NB4 (cell line): ENCODE measurements at regions not wholly inside any gene's neighbourhood (a gene's known extent, or its start where the extent isn't known, plus 50 kb on each side); places are given as distances from the start of the nearest gene placed in this dataset.

Source experiments
- DNase-seq: peaks from one replicate; pipeline ENCODE4 v3.0.0; 2010; ENCODE audit warnings: low read depth
- H3K4me3 ChIP-seq: one replicate; pipeline ENCODE4 v1.5.1; 2011; ENCODE audit warnings: mild to moderate bottlenecking, low read depth, low read length, moderate library complexity
- CTCF ChIP-seq: IDR thresholded peaks from one replicate; pipeline ENCODE4 v1.5.1; 2012; ENCODE audit warnings: low read depth, low read length
- MAX ChIP-seq: IDR thresholded peaks from 2 replicates; pipeline ENCODE4 v1.6.1; 2011; ENCODE audit warnings: low read depth, low read length
- MYC ChIP-seq: IDR thresholded peaks from 2 replicates; pipeline ENCODE4 v1.6.1; 2011; ENCODE audit warnings: low read depth, low read length
- POLR2A ChIP-seq: IDR thresholded peaks from 2 replicates; pipeline ENCODE4 v1.6.1; 2011; ENCODE audit warnings: mild to moderate bottlenecking; ENCODE audit not compliant: insufficient read length; ENCODE audit errors: extremely low read depth

GRCh38 chr4:159677521-159677920, 574.6 kb downstream of the RAPGEF2 start:
- TF ChIP-seq CTCF (no peak), POLR2A (no peak), MAX (no peak), MYC (no peak)
- H3K4me3 ChIP-seq = no peak overlapping the region
- no peak for DNase-seq

GRCh38 chr4:159682996-159683395, 580.1 kb downstream of the RAPGEF2 start:
- TF ChIP-seq POLR2A (no peak), MAX (no peak), MYC (no peak), CTCF (no peak)

GRCh38 chr4:159684061-159684460, 581.2 kb downstream of the RAPGEF2 start:
- no peak overlapping the region for H3K4me3 ChIP-seq
- TF ChIP-seq CTCF (no peak), MAX (no peak)
- DNase-seq = no peak

More at GRCh38 chr4:159682996-159683395, 580.1 kb downstream of the RAPGEF2 start:
- no peak overlapping the region for H3K4me3 ChIP-seq
- no peak for DNase-seq

GRCh38 chr4:159685340-159686092, 582.6 kb downstream of the RAPGEF2 start:
- TF ChIP-seq CTCF (no peak), MAX (no peak)
- no peak for DNase-seq
- H3K4me3 ChIP-seq = no peak overlapping the region

- no peak for DNase-seq
- no peak overlapping the region for H3K4me3 ChIP-seq
- TF ChIP-seq MYC (no peak), POLR2A (no peak), CTCF (no peak), MAX (no peak)
Measured at GRCh38 chr4:159689526-159689925, 586.6 kb downstream of the RAPGEF2 start.
